HEK293 (cell line): ENCODE measurements at regions not wholly inside any gene's neighbourhood (a gene's known extent, or its start where the extent isn't known, plus 50 kb on each side); places are given as distances from the start of the nearest gene placed in this dataset.

Experiments
- CTCF ChIA-PET: fragments of 350-600 bp; formaldehyde crosslinking; extraction: SDS; loops from one replicate; lab custom pipeline; 2021; ENCODE audit warnings: antibody characterized with exemption; lab: Yijun Ruan, JAX
- POLR2A ChIA-PET: fragments of 300-600 bp; formaldehyde crosslinking; extraction: SDS; loops from one replicate; lab custom pipeline; 2020; ENCODE audit warnings: antibody characterized with exemption, inconsistent platforms; lab: Yijun Ruan, JAX
- H3K27ac ChIP-seq: fragments of 200-500 bp; sonication (Bioruptor generic); 2 replicates; pipeline ENCODE4 v1.5.1; 2014; ENCODE audit warnings: low read depth, low read length, control low read depth, inconsistent platforms; ENCODE audit errors: extremely low read depth
- H3K36me3 ChIP-seq, 2 experiments: fragments of 200-500 bp in 1 of 2; sonication (Bioruptor generic) in 1 of 2; 1 replicate in 1 of 2; 2 replicates in 1 of 2; pipeline ENCODE4 v1.5.1; 2014 to 2017; ENCODE audit warnings: inconsistent platforms in 2 of 2, low read length in 2 of 2; ENCODE audit not compliant: control insufficient read depth in 2 of 2, insufficient read depth in 1 of 2
- H3K4me1 ChIP-seq: fragments of 200-500 bp; sonication (Bioruptor generic); 2 replicates; pipeline ENCODE4 v1.5.1; 2014; ENCODE audit warnings: mild to moderate bottlenecking, low read length, inconsistent platforms; ENCODE audit not compliant: control insufficient read depth, insufficient read depth
- H3K4me3 ChIP-seq: 2 replicates; pipeline ENCODE4 v1.5.1; 2011; ENCODE audit warnings: low read depth, mild to moderate bottlenecking, control low read depth, low read length, moderate library complexity
- H3K9me3 ChIP-seq: fragments of 200-500 bp; sonication (Bioruptor generic); 2 replicates; pipeline ENCODE4 v1.5.1; 2014; ENCODE audit warnings: low read depth, low read length, inconsistent platforms; ENCODE audit not compliant: control insufficient read depth, insufficient read depth
- GLIS2 ChIP-seq: fragments of 450-650 bp; formaldehyde crosslinking; IDR thresholded peaks from 2 replicates; pipeline ENCODE4 v1.5.1; 2016; ENCODE audit warnings: missing biosample characterization, missing genetic modification characterization
- KLF7 ChIP-seq: fragments of 450-650 bp; formaldehyde crosslinking; IDR thresholded peaks from 2 replicates; pipeline ENCODE4 v1.5.1; 2016; ENCODE audit warnings: missing biosample characterization, missing genetic modification characterization, borderline replicate concordance
- PRDM2 ChIP-seq: fragments of 450-650 bp; formaldehyde crosslinking; IDR thresholded peaks from 2 replicates; pipeline ENCODE4 v1.5.1; 2016; ENCODE audit warnings: missing biosample characterization, missing genetic modification characterization, borderline replicate concordance
- SP7 ChIP-seq: fragments of 450-650 bp; formaldehyde crosslinking; IDR thresholded peaks from 2 replicates; pipeline ENCODE4 v1.5.1; 2016; ENCODE audit warnings: missing biosample characterization, missing genetic modification characterization
- ZBTB48 ChIP-seq: fragments of 450-650 bp; formaldehyde crosslinking; IDR thresholded peaks from 2 replicates; pipeline ENCODE4 v1.5.1; 2016; ENCODE audit warnings: missing biosample characterization, missing genetic modification characterization
- ZNF114 ChIP-seq: fragments of 450-650 bp; formaldehyde crosslinking; IDR thresholded peaks from 2 replicates; pipeline ENCODE4 v1.5.0; 2017; ENCODE audit warnings: missing biosample characterization, missing genetic modification characterization
- ZNF148 ChIP-seq: fragments of 450-650 bp; formaldehyde crosslinking; IDR thresholded peaks from 2 replicates; pipeline ENCODE4 v1.5.0; 2017; ENCODE audit warnings: missing biosample characterization, missing genetic modification characterization, borderline replicate concordance
- ZNF223 ChIP-seq: fragments of 450-650 bp; formaldehyde crosslinking; IDR thresholded peaks from 2 replicates; pipeline ENCODE4 v1.5.1; 2016; ENCODE audit warnings: missing biosample characterization, missing genetic modification characterization
- ZNF280C ChIP-seq: fragments of 450-650 bp; formaldehyde crosslinking; IDR thresholded peaks from 2 replicates; pipeline ENCODE4 v1.5.1; 2016; ENCODE audit warnings: missing biosample characterization, missing genetic modification characterization
- ZNF280D ChIP-seq: fragments of 450-650 bp; formaldehyde crosslinking; IDR thresholded peaks from 2 replicates; pipeline ENCODE4 v1.5.1; 2016; ENCODE audit warnings: missing biosample characterization, missing genetic modification characterization
- ZNF518A ChIP-seq: fragments of 450-650 bp; formaldehyde crosslinking; conservative IDR thresholded peaks from 2 replicates; pipeline ENCODE4 v1.5.1; 2016; ENCODE audit warnings: low read depth, missing biosample characterization, missing genetic modification characterization
- ZNF658 ChIP-seq: fragments of 450-650 bp; formaldehyde crosslinking; IDR thresholded peaks from 2 replicates; pipeline ENCODE4; 2016; ENCODE audit warnings: missing biosample characterization, missing genetic modification characterization
- ZNF692 ChIP-seq: fragments of 450-650 bp; formaldehyde crosslinking; IDR thresholded peaks from 2 replicates; pipeline ENCODE4 v1.5.1; 2016; ENCODE audit warnings: missing biosample characterization, missing genetic modification characterization

- H3K36me3 ChIP-seq = no peaks in the 10 kb centered on the region
- no peak overlapping the region for H3K4me3 ChIP-seq
- TF ChIP-seq ZNF692 (tag by site-specific recombination) = no peak
- no peak for TF ChIP-seq KLF7 (tag by site-specific recombination)
- no peak for TF ChIP-seq ZBTB48 (tag by site-specific recombination)
- no peak for TF ChIP-seq PRDM2 (tag by site-specific recombination)
- no peak overlapping the region for H3K27ac ChIP-seq
- CTCF ChIA-PET = no interaction called here
- no peaks in the 10 kb centered on the region for H3K9me3 ChIP-seq
- POLR2A ChIA-PET = no interaction called here
- no peaks in the 10 kb centered on the region for H3K4me1 ChIP-seq
These were observed 225.5 kb upstream of the GNAI1 start for GRCh38 chr7:79909176-79909575.

- Histone ChIP-seq H3K4me3 (no peak overlapping the region), H3K9me3 (no peaks in the 10 kb centered on the region), H3K36me3 (no peaks in the 10 kb centered on the region), H3K4me1 (no peaks in the 10 kb centered on the region), H3K27ac (no peak overlapping the region)
- POLR2A ChIA-PET = no interaction called here
- CTCF ChIA-PET = no interaction called here
- TF ChIP-seq ZNF223 (tag by site-specific recombination) (no peak), GLIS2 (tag by site-specific recombination) (no peak), SP7 (tag by site-specific recombination) (no peak), ZNF518A (tag by site-specific recombination) (no peak), ZNF114 (no peak), ZNF148 (tag by site-specific recombination) (no peak), ZNF658 (tag by site-specific recombination) (no peak), ZNF280D (tag by site-specific recombination) (no peak), ZNF280C (tag by site-specific recombination) (no peak)
These were observed 237.5 kb upstream of the GNAI1 start for GRCh38 chr7:79897166-79897565.
